Spleen (tissue), 11 donors: ENCODE measurements at regions not wholly inside any gene's neighbourhood (a gene's known extent, or its start where the extent isn't known, plus 50 kb on each side); places are given as distances from the start of the nearest gene placed in this dataset.
"Not testable (repeated sequence)": the region's sequence is repeated elsewhere in the genome, so short reads cannot be mapped to it uniquely, and the experiment has no call there.

Experiments used
- DNase-seq: peaks from one replicate; pipeline ENCODE4 v3.0.0-alpha.2; 2020
- H3K27ac ChIP-seq, 8 donors: fragments of 200-600 bp; sonication (generic) in 7 of 8; 1 replicate in 4 of 8; 2 replicates in 4 of 8; pipeline versions ENCODE4 v1.5.0 to v1.8.0; 2016 to 2021; ENCODE audit warnings: inconsistent platforms in 4 of 8, mild to moderate bottlenecking in 4 of 8, moderate library complexity in 1 of 8
- H3K27me3 ChIP-seq, 7 donors: fragments of 200-600 bp; sonication (generic) in 6 of 7; replicated peaks in 1 of 7; 1 replicate in 4 of 7; 2 replicates in 3 of 7; pipeline versions ENCODE4 v1.5.0 to v1.8.0; 2016 to 2021; ENCODE audit warnings: inconsistent platforms in 3 of 7, mild to moderate bottlenecking in 1 of 7
- H3K36me3 ChIP-seq, 6 donors: fragments of 200-600 bp; sonication (generic) in 5 of 6; 1 replicate in 4 of 6; 2 replicates in 2 of 6; pipeline versions ENCODE4 v1.5.0 to v1.8.0; 2016 to 2021; ENCODE audit warnings: inconsistent platforms in 2 of 6
- H3K4me1 ChIP-seq, 6 donors: fragments of 200-600 bp; sonication (generic) in 5 of 6; 1 replicate in 3 of 6; 2 replicates in 3 of 6; pipeline versions ENCODE4 v1.5.0 to v1.8.0; 2016 to 2021; ENCODE audit warnings: inconsistent platforms in 3 of 6
- H3K4me3 ChIP-seq, 8 donors: fragments of 200-600 bp; sonication (generic) in 7 of 8; 1 replicate in 4 of 8; 2 replicates in 4 of 8; pipeline versions ENCODE4 v1.5.0 to v1.8.0; 2016 to 2021; ENCODE audit warnings: inconsistent platforms in 4 of 8, mild to moderate bottlenecking in 4 of 8, moderate library complexity in 2 of 8
- H3K9me3 ChIP-seq, 8 donors: fragments of 200-600 bp; sonication (generic) in 7 of 8; 1 replicate in 4 of 8; 2 replicates in 4 of 8; pipeline versions ENCODE4 v1.5.0 to v1.8.0; 2016 to 2021; ENCODE audit warnings: inconsistent platforms in 4 of 8
- CTCF ChIP-seq, 11 experiments: fragments of 200-600 bp in 7 of 11; fragments of 450-650 bp in 4 of 11; sonication (generic) in 4 of 11; IDR thresholded peaks in 8 of 11; conservative IDR thresholded peaks in 3 of 11; 1 replicate in 7 of 11; 2 replicates in 4 of 11; pipeline versions ENCODE4 v1.4.0 to v1.8.0; 2016 to 2021; ENCODE audit warnings: antibody characterized with exemption in 11 of 11, inconsistent platforms in 4 of 11, mild to moderate bottlenecking in 1 of 11
- POLR2A ChIP-seq, 3 donors: fragments of 450-650 bp; IDR thresholded peaks; one replicate each; pipeline ENCODE4 v1.5.1; 2017; ENCODE audit warnings: antibody characterized with exemption in 3 of 3, mild to moderate bottlenecking in 1 of 3
- POLR2AphosphoS5 ChIP-seq, 3 donors: sonication (generic); formaldehyde crosslinking; IDR thresholded peaks; one replicate each; pipeline ENCODE4 v1.5.1; 2017; ENCODE audit warnings: antibody characterized with exemption in 3 of 3
- WGBS, 5 donors: extraction: QIAGEN DNeasy Blood & Tissue Kit in 3 of 5; methylation state at CpG; one replicate each; pipeline versions ENCODE4 v1.1.5 to v1.1.7; 2013 to 2018; 5-methylcytosine and 5-hydroxymethylcytosine counted together
- intact Hi-C: fragments of 100-400 bp; cut with DNase I; formaldehyde crosslinking; loops from one replicate; pipeline ENCODE4 v1.15.0; 2023; ENCODE audit warnings: low total_unique reads
- donor health status: healthy with polysubstance abuse.
- donor health status: DM: no; HTN: no; CAD: no; lungs with moderate emphysema.
- donor health status: DM: no; HTN: no; CAD: no.
- donor health status: Bipolar disorder and iron deficiency.
- donor health status: healthy.
- donor health status: DM: no; HTN: no; CAD: no.
- donor health status: DM: yes; HTN: yes; CAD: no.

- H3K27me3 ChIP-seq: no peaks in the 10 kb centered on the region
- TF ChIP-seq POLR2AphosphoS5 (IDR thresholded peaks at IDR 0.05) (no peak), POLR2A (IDR thresholded peaks at IDR 0.05) (no peak), CTCF (IDR thresholded peaks at IDR 0.05 in 8 of 11, conservative IDR thresholded peaks at IDR 0.05 in 3 of 11) (no peak)
- no peak overlapping the region for H3K4me3 ChIP-seq
- H3K9me3 ChIP-seq: peaks cover 0 to 7% (median 0%) of the 10 kb centered on the region in 8 donors
- intact Hi-C loops: no loop called here
- H3K36me3 ChIP-seq: no peaks in the 10 kb centered on the region
- 83 to 95% (median 87%) methylated on average over 3 of the region's 3 CpGs for WGBS, 5 donors
- H3K27ac ChIP-seq: no peak overlapping the region
- no peak for DNase-seq
- H3K4me1 ChIP-seq: no peaks in the 10 kb centered on the region
Observed at GRCh38 chr2:176944998-176945397, 267.6 kb upstream of the HNRNPA3 start.

- no peak overlapping the region for H3K27ac ChIP-seq
- no peaks in the 10 kb centered on the region for H3K36me3 ChIP-seq
- no peak overlapping the region for H3K4me3 ChIP-seq
- intact Hi-C loops: no loop called here
- no peak for TF ChIP-seq CTCF (IDR thresholded peaks at IDR 0.05 in 8 of 11, conservative IDR thresholded peaks at IDR 0.05 in 3 of 11)
- no peak for TF ChIP-seq POLR2AphosphoS5 (IDR thresholded peaks at IDR 0.05)
- no peak for TF ChIP-seq POLR2A (IDR thresholded peaks at IDR 0.05)
- no peak for DNase-seq
- H3K9me3 ChIP-seq: peaks cover 0 to 15% (median 0%) of the 10 kb centered on the region in 8 donors
- H3K4me1 ChIP-seq: no peaks in the 10 kb centered on the region
- no peaks in the 10 kb centered on the region for H3K27me3 ChIP-seq
- WGBS, 5 donors: 91 to 100% (median 94%) methylated on average over 1 of the region's 1 CpG
Observed at GRCh38 chr2:176947754-176948153, 264.8 kb upstream of the HNRNPA3 start.

GRCh38 chr2:176951218-176951617 lies 261.4 kb upstream of the HNRNPA3 start:
- H3K27ac ChIP-seq, intact Hi-C loops, H3K4me3 ChIP-seq, H3K4me1 ChIP-seq, H3K27me3 ChIP-seq, H3K36me3 ChIP-seq, DNase-seq: not testable (repeated sequence)
- WGBS, 5 donors: 92 to 97% (median 95%) methylated on average over 3 of the region's 3 CpGs
- H3K9me3 ChIP-seq: peaks cover 0 to 15% (median 0%) of the 10 kb centered on the region in 8 donors

- intact Hi-C loops: no loop called here
- Histone ChIP-seq H3K36me3 (no peaks in the 10 kb centered on the region), H3K27me3 (no peaks in the 10 kb centered on the region), H3K9me3 (no peaks in the 10 kb centered on the region), H3K27ac (no peak overlapping the region), H3K4me1 (peaks cover 0 to 7% (median 0%) of the 10 kb centered on the region in 6 donors), H3K4me3 (no peak overlapping the region)
- TF ChIP-seq POLR2AphosphoS5 (IDR thresholded peaks at IDR 0.05) (no peak), CTCF (IDR thresholded peaks at IDR 0.05 in 8 of 11, conservative IDR thresholded peaks at IDR 0.05 in 3 of 11) (no peak), POLR2A (IDR thresholded peaks at IDR 0.05) (no peak)
- WGBS, 5 donors: 83 to 88% (median 84%) methylated on average over 2 of the region's 2 CpGs
- no peak for DNase-seq
Observed at GRCh38 chr2:176956791-176957190, 255.8 kb upstream of the HNRNPA3 start.

GRCh38 chr2:176959614-176960013 lies 253.0 kb upstream of the HNRNPA3 start:
- Histone ChIP-seq H3K4me1 (peaks cover 0 to 7% (median 0%) of the 10 kb centered on the region in 6 donors), H3K9me3 (no peaks in the 10 kb centered on the region), H3K27me3 (no peaks in the 10 kb centered on the region), H3K4me3 (no peak overlapping the region), H3K36me3 (no peaks in the 10 kb centered on the region), H3K27ac (no peak overlapping the region)
- WGBS, 5 donors: 57 to 77% (median 73%) methylated on average over 3 of the region's 3 CpGs
- no peak for DNase-seq
- TF ChIP-seq POLR2A (IDR thresholded peaks at IDR 0.05) (no peak), CTCF (IDR thresholded peaks at IDR 0.05 in 8 of 11, conservative IDR thresholded peaks at IDR 0.05 in 3 of 11) (no peak), POLR2AphosphoS5 (IDR thresholded peaks at IDR 0.05) (no peak)
- intact Hi-C loops: no loop called here
